A549 (cell line): ENCODE measurements at regions not wholly inside any gene's neighbourhood (a gene's known extent, or its start where the extent isn't known, plus 50 kb on each side); places are given as distances from the start of the nearest gene placed in this dataset.

Experiments used
- ATAC-seq, 2 experiments: fragments of 200-7000 bp in 1 of 2; fragments of >200 bp in 1 of 2; cut with Nextera tagmentation in 1 of 2; cut with Tn5 transposase in 1 of 2; 3 replicates each; pipeline versions ENCODE4 v1.8.0 to v1.9.1; 2018 to 2020; ENCODE audit warnings: mild to moderate bottlenecking in 1 of 2, moderate library complexity in 1 of 2
- CTCF ChIA-PET: fragments of 300-600 bp; sonication (Branson Sonifier 250); formaldehyde crosslinking; extraction: SDS; loops from one replicate; lab custom pipeline; 2021; ENCODE audit warnings: antibody characterized with exemption, inconsistent platforms; lab: Yijun Ruan, JAX
- POLR2A ChIA-PET: fragments of 350-600 bp; formaldehyde crosslinking; extraction: SDS; loops from one replicate; lab custom pipeline; 2021; ENCODE audit warnings: antibody characterized with exemption, inconsistent platforms; lab: Yijun Ruan, JAX
- DNase-seq, 2 experiments: peaks; one replicate each; pipeline versions ENCODE4 v3.0.0 to v3.0.0-alpha.2; 2011 to 2016; ENCODE audit warnings: low read depth in 1 of 2, low spot score in 1 of 2
- FAIRE-seq: peaks from 2 replicates; lab custom pipeline; 2011; peaks lifted over from hg19 to GRCh38; lab: Jason Lieb, UNC
- H3K27ac ChIP-seq, 2 experiments: fragments of >200 bp; sonication (Bioruptor Twin); formaldehyde crosslinking; 3 replicates each; pipeline ENCODE4 v1.5.1; 2016 to 2017
- H3K4me1 ChIP-seq: fragments of >200 bp; sonication (Bioruptor Twin); formaldehyde crosslinking; 3 replicates; pipeline ENCODE4 v1.6.1; 2016
- H3K4me2 ChIP-seq: fragments of >200 bp; sonication (Bioruptor Twin); formaldehyde crosslinking; 3 replicates; pipeline ENCODE4 v1.6.1; 2016
- H3K4me3 ChIP-seq: fragments of >200 bp; sonication (Bioruptor Twin); formaldehyde crosslinking; 3 replicates; pipeline ENCODE4 v1.5.1; 2016
- H3K9me3 ChIP-seq: fragments of >200 bp; sonication (Bioruptor Twin); formaldehyde crosslinking; 3 replicates; pipeline ENCODE4 v1.6.1; 2016
- BHLHE40 ChIP-seq: IDR thresholded peaks from 2 replicates; pipeline ENCODE4 v1.6.1; 2012; ENCODE audit warnings: low read depth, low read length, inconsistent platforms
- CBX2 ChIP-seq: fragments of 200-600 bp; sonication (generic); IDR thresholded peaks from 2 replicates; pipeline ENCODE4 v1.6.1; 2016; ENCODE audit warnings: low read depth, mild to moderate bottlenecking, borderline replicate concordance
- CBX8 ChIP-seq: fragments of 200-600 bp; sonication (generic); IDR thresholded peaks from 2 replicates; pipeline ENCODE4 v1.6.1; 2016
- CHD2 ChIP-seq: fragments of 150-350 bp; IDR thresholded peaks from 2 replicates; pipeline ENCODE4 v1.6.1; 2014; ENCODE audit warnings: low read length; ENCODE audit not compliant: partially characterized antibody
- CTCF ChIP-seq: fragments of >200 bp; sonication (Bioruptor Twin); formaldehyde crosslinking; IDR thresholded peaks from 3 replicates; pipeline ENCODE4 v1.5.1; 2016
- E2F6 ChIP-seq: IDR thresholded peaks from 2 replicates; pipeline ENCODE4 v1.6.1; 2012; ENCODE audit warnings: low read depth, borderline replicate concordance
- EHMT2 ChIP-seq: fragments of 200-600 bp; sonication (generic); IDR thresholded peaks from 2 replicates; pipeline ENCODE4 v1.6.1; 2016; ENCODE audit warnings: antibody characterized with exemption, low read depth, mild to moderate bottlenecking, moderate library complexity
- ESRRA ChIP-seq: fragments of 150-350 bp; IDR thresholded peaks from 2 replicates; pipeline ENCODE4 v1.6.1; 2014; ENCODE audit warnings: mild to moderate bottlenecking, low read length, borderline replicate concordance
- GATA3 ChIP-seq: IDR thresholded peaks from 2 replicates; pipeline ENCODE4 v1.6.1; 2012; ENCODE audit warnings: borderline replicate concordance
- HES2 ChIP-seq: fragments of >200 bp; sonication (Bioruptor Twin); formaldehyde crosslinking; IDR thresholded peaks from 2 replicates; pipeline ENCODE4 v1.6.1; 2016
- HEYL ChIP-seq: fragments of 250-450 bp; sonication (Bioruptor Pico); IDR thresholded peaks from 2 replicates; pipeline ENCODE4 v1.8.0; 2021; ENCODE audit warnings: mild to moderate bottlenecking, moderate library complexity
- HMGXB4 ChIP-seq: fragments of 250-450 bp; sonication (Bioruptor Pico); IDR thresholded peaks from 2 replicates; pipeline ENCODE4 v1.5.0; 2021; ENCODE audit warnings: mild to moderate bottlenecking, moderate library complexity, borderline replicate concordance
- HOXA7 ChIP-seq: fragments of 250-450 bp; sonication (Bioruptor Pico); IDR thresholded peaks from 2 replicates; pipeline ENCODE4 v1.5.0; 2020; ENCODE audit warnings: mild to moderate bottlenecking, moderate library complexity
- HOXB13 ChIP-seq: fragments of 250-450 bp; sonication (Bioruptor Pico); IDR thresholded peaks from 2 replicates; pipeline ENCODE4 v1.5.0; 2020; ENCODE audit warnings: low read depth, mild to moderate bottlenecking, moderate library complexity
- JUNB ChIP-seq: fragments of >200 bp; sonication (Bioruptor Twin); formaldehyde crosslinking; IDR thresholded peaks from 2 replicates; pipeline ENCODE4 v1.6.1; 2016
- KDM5A ChIP-seq: fragments of 200-600 bp; sonication (generic); IDR thresholded peaks from 2 replicates; pipeline ENCODE4 v1.6.1; 2016; ENCODE audit warnings: antibody characterized with exemption, mild to moderate bottlenecking
- MAFK ChIP-seq: fragments of 450-650 bp; IDR thresholded peaks from 2 replicates; pipeline ENCODE4 v1.6.1; 2014; ENCODE audit not compliant: partially characterized antibody
- NFE2L2 ChIP-seq: fragments of 150-350 bp; conservative IDR thresholded peaks from 2 replicates; pipeline ENCODE4 v1.6.1; 2014; ENCODE audit warnings: low read length
- PHF8 ChIP-seq: fragments of 200-600 bp; sonication (generic); IDR thresholded peaks from 2 replicates; pipeline ENCODE4 v1.6.1; 2016; ENCODE audit warnings: low read depth, mild to moderate bottlenecking, antibody characterized with exemption, moderate library complexity, borderline replicate concordance
- POLR2AphosphoS2 ChIP-seq: conservative IDR thresholded peaks from 2 replicates; pipeline ENCODE4 v1.6.1; 2012; ENCODE audit warnings: low read length, improper control_type of control experiment, inconsistent platforms
- RAD21 ChIP-seq, 2 experiments: fragments of >200 bp in 1 of 2; sonication (Bioruptor Twin) in 1 of 2; formaldehyde crosslinking in 1 of 2; IDR thresholded peaks in 1 of 2; conservative IDR thresholded peaks in 1 of 2; 2 replicates in 1 of 2; 3 replicates in 1 of 2; pipeline ENCODE4 v1.6.1; 2012 to 2018; ENCODE audit warnings: inconsistent platforms in 1 of 2
- RCOR1 ChIP-seq: fragments of 150-350 bp; IDR thresholded peaks from 2 replicates; pipeline ENCODE4 v1.6.1; 2014; ENCODE audit warnings: antibody characterized with exemption, low read length, low read depth
- SMC3 ChIP-seq: fragments of >200 bp; sonication (Bioruptor Twin); formaldehyde crosslinking; IDR thresholded peaks from 3 replicates; pipeline ENCODE4 v1.6.1; 2018; ENCODE audit warnings: inconsistent platforms
- SREBF2 ChIP-seq: fragments of 450-650 bp; IDR thresholded peaks from 2 replicates; pipeline ENCODE4 v1.6.1; 2014; ENCODE audit warnings: mild to moderate bottlenecking, moderate library complexity
- TFCP2L1 ChIP-seq: fragments of 250-450 bp; sonication (Bioruptor Pico); IDR thresholded peaks from 2 replicates; pipeline ENCODE4 v1.5.0; 2021; ENCODE audit warnings: mild to moderate bottlenecking
- TP53 ChIP-seq: fragments of 250-450 bp; sonication (Bioruptor Pico); IDR thresholded peaks from 2 replicates; pipeline ENCODE4 v1.5.0; 2021; ENCODE audit warnings: mild to moderate bottlenecking, moderate library complexity
- ZSCAN20 ChIP-seq: fragments of 250-450 bp; sonication (Bioruptor Pico); IDR thresholded peaks from 2 replicates; pipeline ENCODE4 v1.8.0; 2022; ENCODE audit warnings: mild to moderate bottlenecking, moderate library complexity
- WGBS: methylation state at CpG from one replicate; pipeline ENCODE4 v1.1.6; 2017; ENCODE audit errors: missing lambda C conversion rate; 5-methylcytosine and 5-hydroxymethylcytosine counted together
- TF ChIP-seq, protein P1 (sequence below): IDR thresholded peaks from 2 replicates; pipeline ENCODE4 v1.6.1; 2012

DNA sequence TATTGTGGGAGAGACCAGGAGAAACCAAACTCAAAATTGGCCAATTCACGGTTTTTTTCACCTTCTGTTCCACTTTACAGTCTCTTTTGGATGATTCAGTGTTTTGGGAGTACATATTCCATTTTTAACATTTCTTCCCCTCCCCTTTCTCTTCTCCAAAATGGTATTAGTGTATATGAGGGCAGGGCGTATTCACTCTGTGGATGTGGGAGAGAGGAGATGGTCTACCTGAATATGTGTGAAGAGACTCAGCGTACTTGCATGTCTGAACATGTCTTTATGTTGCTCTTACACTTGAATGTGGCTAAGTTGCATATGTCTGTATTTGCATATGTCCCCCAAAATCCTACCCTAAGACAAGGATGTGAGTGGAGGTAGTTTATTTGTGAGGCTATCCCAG is 291.0 kb upstream of the PPP2R3A start:
- DNase-seq (no peak), FAIRE-seq (no peak)
- ChIA-PET POLR2A (no interaction called here), CTCF (interaction anchor here (1.0 to 1.2 kb wide), 2 partner anchors 11 to 281 kb away, joined by 3 read pairs; no protein-coding TSS in a partner anchor)
- WGBS, result 7% methylated on average over 3 of the region's 3 CpGs
- Histone ChIP-seq H3K4me2 (no peak overlapping the region), H3K9me3 (no peaks in the 10 kb centered on the region)
- TF ChIP-seq BHLHE40, result no peak
- TF ChIP-seq HES2, result no peak
- no peak for TF ChIP-seq HMGXB4
- TF ChIP-seq JUNB, result no peak
- TF ChIP-seq SREBF2, result no peak
- no peak for TF ChIP-seq HOXB13 (CRISPR knock-in tag)
- no peak for TF ChIP-seq CBX2
- TF ChIP-seq HEYL (CRISPR knock-in tag), result no peak
- TF ChIP-seq RAD21 (conservative IDR thresholded peaks at IDR 0.05 in 1 of 2, IDR thresholded peaks at IDR 0.05 in 1 of 2), result no peak
- no peak for TF ChIP-seq KDM5A
- no peak for TF ChIP-seq CTCF
- TF ChIP-seq SMC3, result no peak
- TF ChIP-seq CBX8, result no peak
- TF ChIP-seq CHD2, result no peak
- no peak for TF ChIP-seq GATA3
- no peak for TF ChIP-seq ESRRA
- TF ChIP-seq TFCP2L1 (CRISPR knock-in tag), result no peak
- no peak for TF ChIP-seq ZSCAN20 (CRISPR knock-in tag)
- TF ChIP-seq, all 56 proteins: peak for 0
- no peak overlapping the region for H3K27ac ChIP-seq
- no peak for ATAC-seq
- H3K4me3 ChIP-seq, result no peak overlapping the region
- no peaks in the 10 kb centered on the region for H3K4me1 ChIP-seq

DNA sequence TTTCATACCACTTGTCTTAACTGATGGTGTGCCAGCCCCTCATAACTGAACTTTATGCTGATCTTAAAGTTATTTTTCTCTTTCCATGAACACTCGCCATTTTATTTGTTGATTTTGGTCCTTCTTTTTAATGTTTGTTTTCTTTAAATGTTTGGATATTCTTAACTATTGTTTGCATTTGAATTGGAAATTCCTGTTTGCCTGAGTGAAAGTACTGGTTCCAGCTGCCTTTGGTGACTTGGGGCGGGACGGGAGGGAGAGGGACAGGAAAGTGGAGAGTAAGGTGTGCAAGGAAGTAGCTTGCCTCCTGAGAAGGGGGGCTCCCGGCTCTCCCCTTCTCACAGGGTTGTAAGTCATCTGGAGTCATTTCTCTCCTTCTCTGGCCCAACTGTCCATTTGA is 287.1 kb upstream of the PPP2R3A start:
- H3K27ac ChIP-seq, result no peak overlapping the region
- CTCF ChIA-PET, result no interaction called here
- H3K4me2 ChIP-seq, result no peak overlapping the region
- no peaks in the 10 kb centered on the region for H3K9me3 ChIP-seq
- no peak overlapping the region for H3K4me3 ChIP-seq
- 4% methylated on average over 4 of the region's 4 CpGs for WGBS
- POLR2A ChIA-PET, result no interaction called here
- TF ChIP-seq RCOR1 (no peak), POLR2AphosphoS2 (no peak), CBX8 (no peak), PHF8 (no peak), E2F6 (no peak), EHMT2 (no peak), HOXA7 (CRISPR knock-in tag) (no peak), HMGXB4 (no peak), HES2 (no peak), MAFK (no peak), TP53 (CRISPR knock-in tag) (no peak), NFE2L2 (no peak)
- TF ChIP-seq, protein P1, sequence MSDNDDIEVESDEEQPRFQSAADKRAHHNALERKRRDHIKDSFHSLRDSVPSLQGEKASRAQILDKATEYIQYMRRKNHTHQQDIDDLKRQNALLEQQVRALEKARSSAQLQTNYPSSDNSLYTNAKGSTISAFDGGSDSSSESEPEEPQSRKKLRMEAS, result no peak
- FAIRE-seq (no peak), ATAC-seq (no peak), DNase-seq (no peak)
- no peaks in the 10 kb centered on the region for H3K4me1 ChIP-seq
